ENCODE measurements at regions not wholly inside any gene's neighbourhood (a gene's known extent, or its start where the extent isn't known, plus 50 kb on each side); places are given as distances from the start of the nearest gene placed in this dataset.

DNA sequence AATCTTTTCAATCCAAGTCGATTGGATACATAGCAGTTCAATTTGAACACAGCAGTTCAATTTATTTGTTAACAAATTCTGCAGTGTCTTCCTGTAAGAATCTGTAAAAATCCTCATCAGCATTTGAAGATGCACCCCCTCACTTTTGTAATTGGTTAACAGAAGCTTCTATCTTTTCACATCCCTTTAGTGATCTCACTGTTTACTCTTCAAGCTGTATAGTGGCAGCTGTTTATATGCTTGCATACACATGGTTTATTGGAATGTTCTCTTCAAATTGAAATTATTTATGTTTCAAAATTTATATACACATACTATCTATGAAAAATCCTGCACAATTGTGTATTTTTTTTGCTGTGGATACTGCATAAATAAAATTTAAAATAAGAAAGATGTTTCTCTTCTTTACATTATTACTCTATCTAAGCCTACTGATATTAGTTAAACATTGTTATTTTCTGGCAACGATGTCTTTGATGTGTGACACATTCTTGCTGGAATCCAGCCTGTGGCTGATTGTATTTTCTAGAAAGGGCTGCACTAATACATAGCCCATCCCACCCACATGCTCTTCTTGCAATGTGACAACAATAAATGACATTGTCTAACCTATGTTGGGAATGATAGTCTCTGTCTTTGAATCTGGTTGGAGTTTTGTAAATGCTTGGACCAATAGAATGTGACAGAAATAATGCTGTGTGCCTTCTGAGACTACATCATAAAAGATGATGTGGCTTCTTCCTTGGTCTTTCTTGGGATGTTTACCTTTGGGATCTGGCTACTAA lies 573.0 kb downstream of the CD109 start:
- no peak overlapping the region for H3K27ac Mint-ChIP-seq
- no peak overlapping the region for H2AFZ ChIP-seq
- no peak overlapping the region for H3K4me2 ChIP-seq
- no peaks in the 10 kb centered on the region for H3K36me3 Mint-ChIP-seq (ENCODE audit: low read depth)
- no peaks in the 10 kb centered on the region for H3K79me2 ChIP-seq (replicated peaks; ENCODE audit: insufficient read depth)
- no peaks in the 10 kb centered on the region for H4K20me1 ChIP-seq (replicated peaks; ENCODE audit: insufficient read depth)
- no peaks in the 10 kb centered on the region for H3K9me3 Mint-ChIP-seq
- no peaks in the 10 kb centered on the region for H3K27me3 Mint-ChIP-seq (ENCODE audit: insufficient read depth, low read depth, poor library complexity)
- H3K27me3 ChIP-seq (ENCODE audit: insufficient read depth), result no peaks in the 10 kb centered on the region
- H3K27ac ChIP-seq (ENCODE audit: low read depth), result no peak overlapping the region
- 0 out of 2 replicates have a peak, but pooled peaks cover 9% of the 10 kb centered on the region for H3K4me1 ChIP-seq (ENCODE audit: insufficient read depth)
- DNase-seq (ENCODE audit: low spot score) (no peak), ATAC-seq (no peak)
- H3K4me3 Mint-ChIP-seq, result no peak overlapping the region
- H3K36me3 ChIP-seq (ENCODE audit: insufficient read depth), result no peaks in the 10 kb centered on the region
- TF ChIP-seq, protein P1, sequence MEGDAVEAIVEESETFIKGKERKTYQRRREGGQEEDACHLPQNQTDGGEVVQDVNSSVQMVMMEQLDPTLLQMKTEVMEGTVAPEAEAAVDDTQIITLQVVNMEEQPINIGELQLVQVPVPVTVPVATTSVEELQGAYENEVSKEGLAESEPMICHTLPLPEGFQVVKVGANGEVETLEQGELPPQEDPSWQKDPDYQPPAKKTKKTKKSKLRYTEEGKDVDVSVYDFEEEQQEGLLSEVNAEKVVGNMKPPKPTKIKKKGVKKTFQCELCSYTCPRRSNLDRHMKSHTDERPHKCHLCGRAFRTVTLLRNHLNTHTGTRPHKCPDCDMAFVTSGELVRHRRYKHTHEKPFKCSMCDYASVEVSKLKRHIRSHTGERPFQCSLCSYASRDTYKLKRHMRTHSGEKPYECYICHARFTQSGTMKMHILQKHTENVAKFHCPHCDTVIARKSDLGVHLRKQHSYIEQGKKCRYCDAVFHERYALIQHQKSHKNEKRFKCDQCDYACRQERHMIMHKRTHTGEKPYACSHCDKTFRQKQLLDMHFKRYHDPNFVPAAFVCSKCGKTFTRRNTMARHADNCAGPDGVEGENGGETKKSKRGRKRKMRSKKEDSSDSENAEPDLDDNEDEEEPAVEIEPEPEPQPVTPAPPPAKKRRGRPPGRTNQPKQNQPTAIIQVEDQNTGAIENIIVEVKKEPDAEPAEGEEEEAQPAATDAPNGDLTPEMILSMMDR (conservative IDR thresholded peaks at IDR 0.05; ENCODE audit: low read depth in 2 of 2), result no peak
- TF ChIP-seq, protein P2, sequence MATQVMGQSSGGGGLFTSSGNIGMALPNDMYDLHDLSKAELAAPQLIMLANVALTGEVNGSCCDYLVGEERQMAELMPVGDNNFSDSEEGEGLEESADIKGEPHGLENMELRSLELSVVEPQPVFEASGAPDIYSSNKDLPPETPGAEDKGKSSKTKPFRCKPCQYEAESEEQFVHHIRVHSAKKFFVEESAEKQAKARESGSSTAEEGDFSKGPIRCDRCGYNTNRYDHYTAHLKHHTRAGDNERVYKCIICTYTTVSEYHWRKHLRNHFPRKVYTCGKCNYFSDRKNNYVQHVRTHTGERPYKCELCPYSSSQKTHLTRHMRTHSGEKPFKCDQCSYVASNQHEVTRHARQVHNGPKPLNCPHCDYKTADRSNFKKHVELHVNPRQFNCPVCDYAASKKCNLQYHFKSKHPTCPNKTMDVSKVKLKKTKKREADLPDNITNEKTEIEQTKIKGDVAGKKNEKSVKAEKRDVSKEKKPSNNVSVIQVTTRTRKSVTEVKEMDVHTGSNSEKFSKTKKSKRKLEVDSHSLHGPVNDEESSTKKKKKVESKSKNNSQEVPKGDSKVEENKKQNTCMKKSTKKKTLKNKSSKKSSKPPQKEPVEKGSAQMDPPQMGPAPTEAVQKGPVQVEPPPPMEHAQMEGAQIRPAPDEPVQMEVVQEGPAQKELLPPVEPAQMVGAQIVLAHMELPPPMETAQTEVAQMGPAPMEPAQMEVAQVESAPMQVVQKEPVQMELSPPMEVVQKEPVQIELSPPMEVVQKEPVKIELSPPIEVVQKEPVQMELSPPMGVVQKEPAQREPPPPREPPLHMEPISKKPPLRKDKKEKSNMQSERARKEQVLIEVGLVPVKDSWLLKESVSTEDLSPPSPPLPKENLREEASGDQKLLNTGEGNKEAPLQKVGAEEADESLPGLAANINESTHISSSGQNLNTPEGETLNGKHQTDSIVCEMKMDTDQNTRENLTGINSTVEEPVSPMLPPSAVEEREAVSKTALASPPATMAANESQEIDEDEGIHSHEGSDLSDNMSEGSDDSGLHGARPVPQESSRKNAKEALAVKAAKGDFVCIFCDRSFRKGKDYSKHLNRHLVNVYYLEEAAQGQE (IDR thresholded peaks at IDR 0.05; ENCODE audit: unreplicated experiment), result no peak
- TF ChIP-seq EZH2phosphoT487 (IDR thresholded peaks at IDR 0.05; ENCODE audit: unreplicated experiment) (no peak), POLR2AphosphoS5 (IDR thresholded peaks at IDR 0.05; ENCODE audit: low read depth) (no peak), ZNF331 (CRISPR knock-in tag; IDR thresholded peaks at IDR 0.05; ENCODE audit: low read depth) (no peak), CREB1 (CRISPR knock-in tag; IDR thresholded peaks at IDR 0.05; ENCODE audit: low read depth) (no peak), EZH2 (IDR thresholded peaks at IDR 0.05; ENCODE audit: low read depth, unreplicated experiment) (no peak), NANOG (IDR thresholded peaks at IDR 0.05; ENCODE audit: borderline replicate concordance) (no peak), STAT1 (IDR thresholded peaks at IDR 0.05; ENCODE audit: unreplicated experiment) (no peak), JUNB (IDR thresholded peaks at IDR 0.05; ENCODE audit: unreplicated experiment) (no peak), ZNF114 (CRISPR knock-in tag; IDR thresholded peaks at IDR 0.05) (no peak)
- TF ChIP-seq, protein P3, sequence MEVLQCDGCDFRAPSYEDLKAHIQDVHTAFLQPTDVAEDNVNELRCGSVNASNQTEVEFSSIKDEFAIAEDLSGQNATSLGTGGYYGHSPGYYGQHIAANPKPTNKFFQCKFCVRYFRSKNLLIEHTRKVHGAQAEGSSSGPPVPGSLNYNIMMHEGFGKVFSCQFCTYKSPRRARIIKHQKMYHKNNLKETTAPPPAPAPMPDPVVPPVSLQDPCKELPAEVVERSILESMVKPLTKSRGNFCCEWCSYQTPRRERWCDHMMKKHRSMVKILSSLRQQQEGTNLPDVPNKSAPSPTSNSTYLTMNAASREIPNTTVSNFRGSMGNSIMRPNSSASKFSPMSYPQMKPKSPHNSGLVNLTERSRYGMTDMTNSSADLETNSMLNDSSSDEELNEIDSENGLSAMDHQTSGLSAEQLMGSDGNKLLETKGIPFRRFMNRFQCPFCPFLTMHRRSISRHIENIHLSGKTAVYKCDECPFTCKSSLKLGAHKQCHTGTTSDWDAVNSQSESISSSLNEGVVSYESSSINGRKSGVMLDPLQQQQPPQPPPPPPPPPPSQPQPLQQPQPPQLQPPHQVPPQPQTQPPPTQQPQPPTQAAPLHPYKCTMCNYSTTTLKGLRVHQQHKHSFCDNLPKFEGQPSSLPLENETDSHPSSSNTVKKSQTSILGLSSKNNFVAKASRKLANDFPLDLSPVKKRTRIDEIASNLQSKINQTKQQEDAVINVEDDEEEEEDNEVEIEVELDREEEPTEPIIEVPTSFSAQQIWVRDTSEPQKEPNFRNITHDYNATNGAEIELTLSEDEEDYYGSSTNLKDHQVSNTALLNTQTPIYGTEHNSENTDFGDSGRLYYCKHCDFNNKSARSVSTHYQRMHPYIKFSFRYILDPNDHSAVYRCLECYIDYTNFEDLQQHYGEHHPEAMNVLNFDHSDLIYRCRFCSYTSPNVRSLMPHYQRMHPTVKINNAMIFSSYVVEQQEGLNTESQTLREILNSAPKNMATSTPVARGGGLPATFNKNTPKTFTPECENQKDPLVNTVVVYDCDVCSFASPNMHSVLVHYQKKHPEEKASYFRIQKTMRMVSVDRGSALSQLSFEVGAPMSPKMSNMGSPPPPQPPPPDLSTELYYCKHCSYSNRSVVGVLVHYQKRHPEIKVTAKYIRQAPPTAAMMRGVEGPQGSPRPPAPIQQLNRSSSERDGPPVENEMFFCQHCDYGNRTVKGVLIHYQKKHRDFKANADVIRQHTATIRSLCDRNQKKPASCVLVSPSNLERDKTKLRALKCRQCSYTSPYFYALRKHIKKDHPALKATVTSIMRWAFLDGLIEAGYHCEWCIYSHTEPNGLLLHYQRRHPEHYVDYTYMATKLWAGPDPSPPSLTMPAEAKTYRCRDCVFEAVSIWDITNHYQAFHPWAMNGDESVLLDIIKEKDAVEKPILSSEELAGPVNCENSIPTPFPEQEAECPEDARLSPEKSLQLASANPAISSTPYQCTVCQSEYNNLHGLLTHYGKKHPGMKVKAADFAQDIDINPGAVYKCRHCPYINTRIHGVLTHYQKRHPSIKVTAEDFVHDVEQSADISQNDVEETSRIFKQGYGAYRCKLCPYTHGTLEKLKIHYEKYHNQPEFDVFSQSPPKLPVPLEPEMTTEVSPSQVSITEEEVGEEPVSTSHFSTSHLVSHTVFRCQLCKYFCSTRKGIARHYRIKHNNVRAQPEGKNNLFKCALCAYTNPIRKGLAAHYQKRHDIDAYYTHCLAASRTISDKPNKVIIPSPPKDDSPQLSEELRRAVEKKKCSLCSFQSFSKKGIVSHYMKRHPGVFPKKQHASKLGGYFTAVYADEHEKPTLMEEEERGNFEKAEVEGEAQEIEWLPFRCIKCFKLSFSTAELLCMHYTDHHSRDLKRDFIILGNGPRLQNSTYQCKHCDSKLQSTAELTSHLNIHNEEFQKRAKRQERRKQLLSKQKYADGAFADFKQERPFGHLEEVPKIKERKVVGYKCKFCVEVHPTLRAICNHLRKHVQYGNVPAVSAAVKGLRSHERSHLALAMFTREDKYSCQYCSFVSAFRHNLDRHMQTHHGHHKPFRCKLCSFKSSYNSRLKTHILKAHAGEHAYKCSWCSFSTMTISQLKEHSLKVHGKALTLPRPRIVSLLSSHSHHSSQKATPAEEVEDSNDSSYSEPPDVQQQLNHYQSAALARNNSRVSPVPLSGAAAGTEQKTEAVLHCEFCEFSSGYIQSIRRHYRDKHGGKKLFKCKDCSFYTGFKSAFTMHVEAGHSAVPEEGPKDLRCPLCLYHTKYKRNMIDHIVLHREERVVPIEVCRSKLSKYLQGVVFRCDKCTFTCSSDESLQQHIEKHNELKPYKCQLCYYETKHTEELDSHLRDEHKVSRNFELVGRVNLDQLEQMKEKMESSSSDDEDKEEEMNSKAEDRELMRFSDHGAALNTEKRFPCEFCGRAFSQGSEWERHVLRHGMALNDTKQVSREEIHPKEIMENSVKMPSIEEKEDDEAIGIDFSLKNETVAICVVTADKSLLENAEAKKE (CRISPR knock-in tag; IDR thresholded peaks at IDR 0.05), result no peak
- TF ChIP-seq, protein P4, sequence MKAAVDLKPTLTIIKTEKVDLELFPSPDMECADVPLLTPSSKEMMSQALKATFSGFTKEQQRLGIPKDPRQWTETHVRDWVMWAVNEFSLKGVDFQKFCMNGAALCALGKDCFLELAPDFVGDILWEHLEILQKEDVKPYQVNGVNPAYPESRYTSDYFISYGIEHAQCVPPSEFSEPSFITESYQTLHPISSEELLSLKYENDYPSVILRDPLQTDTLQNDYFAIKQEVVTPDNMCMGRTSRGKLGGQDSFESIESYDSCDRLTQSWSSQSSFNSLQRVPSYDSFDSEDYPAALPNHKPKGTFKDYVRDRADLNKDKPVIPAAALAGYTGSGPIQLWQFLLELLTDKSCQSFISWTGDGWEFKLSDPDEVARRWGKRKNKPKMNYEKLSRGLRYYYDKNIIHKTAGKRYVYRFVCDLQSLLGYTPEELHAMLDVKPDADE (IDR thresholded peaks at IDR 0.05), result no peak
- no peak overlapping the region for H3K4me3 ChIP-seq
- H3K9me2 ChIP-seq (ENCODE audit: insufficient read depth), result 0 out of 2 replicates have a peak, but pooled peaks cover 5% of the 10 kb centered on the region
- H3K4me1 Mint-ChIP-seq, result peaks cover 8% of the 10 kb centered on the region
- no peaks in the 10 kb centered on the region for H3F3A ChIP-seq (replicated peaks; ENCODE audit: low read depth)

Measured in GM23338 (cell line).